OCI-LY7 (cell line): ENCODE measurements at regions not wholly inside any gene's neighbourhood (a gene's known extent, or its start where the extent isn't known, plus 50 kb on each side); places are given as distances from the start of the nearest gene placed in this dataset.
"Not testable (repeated sequence)": the region's sequence is repeated elsewhere in the genome, so short reads cannot be mapped to it uniquely, and the experiment has no call there.

Experiments
- BruUV-seq: library from RNA; stranded (reverse); fragments of 400-500 nt; replicated peaks from 2 replicates; lab custom pipeline; 2021; lab: Mats Ljungman, UMichigan
- CTCF ChIA-PET: fragments of 300-600 bp; sonication (Branson Sonifier 250); formaldehyde crosslinking; loops from one replicate; lab custom pipeline; 2022; ENCODE audit warnings: antibody characterized with exemption; ENCODE audit not compliant: unreplicated experiment; lab: Charles Lee
- POLR2A ChIA-PET: fragments of 300-600 bp; sonication (Branson Sonifier 250); formaldehyde crosslinking; loops from one replicate; lab custom pipeline; 2022; ENCODE audit warnings: antibody characterized with exemption; lab: Charles Lee
- DNase-seq: peaks from one replicate; pipeline ENCODE4 v3.0.0-alpha.2; 2015; ENCODE audit warnings: low spot score
- H2AFZ ChIP-seq: fragments of 200-600 bp; sonication (generic), shearing (Covaris generic); 2 replicates; pipeline ENCODE4 v1.6.1; 2014; ENCODE audit warnings: mild to moderate bottlenecking, antibody characterized with exemption, low read length, moderate library complexity
- H3K27ac ChIP-seq: fragments of 200-600 bp; sonication (generic); 2 replicates; pipeline ENCODE4 v1.5.1; 2014; ENCODE audit warnings: mixed run types, low read depth, mild to moderate bottlenecking, moderate library complexity, low read length, inconsistent platforms; ENCODE audit not compliant: poor library complexity, severe bottlenecking
- H3K36me3 ChIP-seq: fragments of 200-600 bp; sonication (generic); 2 replicates; pipeline ENCODE4 v1.6.1; 2014; ENCODE audit warnings: mild to moderate bottlenecking, antibody characterized with exemption, low read length, moderate library complexity, mixed read lengths; ENCODE audit not compliant: insufficient read depth
- H3K4me1 ChIP-seq: fragments of 200-600 bp; sonication (generic); 2 replicates; pipeline ENCODE4 v1.5.1; 2014; ENCODE audit warnings: mild to moderate bottlenecking, low read length; ENCODE audit not compliant: insufficient read depth, poor library complexity, severe bottlenecking
- H3K4me2 ChIP-seq: fragments of 200-600 bp; sonication (generic); 2 replicates; pipeline ENCODE4 v1.6.1; 2014; ENCODE audit warnings: mild to moderate bottlenecking, low read length
- H3K4me3 ChIP-seq: fragments of 200-600 bp; sonication (generic); 2 replicates; pipeline ENCODE4 v1.5.1; 2014; ENCODE audit warnings: mild to moderate bottlenecking, low read depth, low read length; ENCODE audit not compliant: poor library complexity, severe bottlenecking
- H3K79me2 ChIP-seq: fragments of 200-600 bp; sonication (generic); 2 replicates; pipeline ENCODE4 v1.6.1; 2016; ENCODE audit warnings: low read depth, mild to moderate bottlenecking, low read length, moderate library complexity, mixed read lengths; ENCODE audit not compliant: insufficient read depth
- H3K9me2 ChIP-seq: fragments of 200-600 bp; sonication (generic); 2 replicates; pipeline ENCODE4 v1.6.1; 2016; ENCODE audit warnings: mild to moderate bottlenecking, low read length, mixed read lengths; ENCODE audit not compliant: insufficient read depth
- H3K9me3 ChIP-seq: fragments of 200-600 bp; sonication (generic); 2 replicates; pipeline ENCODE4 v1.6.1; 2014; ENCODE audit warnings: mild to moderate bottlenecking, mixed run types, low read length, mixed read lengths
- H4K20me1 ChIP-seq: fragments of 200-600 bp; sonication (generic); 2 replicates; pipeline ENCODE4 v1.6.1; 2014; ENCODE audit warnings: mild to moderate bottlenecking, antibody characterized with exemption, low read length, moderate library complexity, mixed read lengths; ENCODE audit not compliant: insufficient read depth
- EZH2phosphoT487 ChIP-seq: fragments of 200-600 bp; sonication (generic); IDR thresholded peaks from 2 replicates; pipeline ENCODE4 v1.6.1; 2018; ENCODE audit warnings: low read depth, borderline replicate concordance, mild to moderate bottlenecking, mixed run types, antibody characterized with exemption, low read length, moderate library complexity, mixed read lengths
- intact Hi-C: fragments of 100-400 bp; cut with micrococcal nuclease; formaldehyde crosslinking; loops from one replicate; pipeline ENCODE4 v1.10.0; 2022; ENCODE audit not compliant: unreplicated experiment
- TF ChIP-seq, protein P1 (sequence below): fragments of 200-600 bp; sonication (generic); conservative IDR thresholded peaks from 2 replicates; pipeline ENCODE4 v1.5.1; 2014; ENCODE audit warnings: mild to moderate bottlenecking, antibody characterized with exemption, low read length, moderate library complexity, mixed read lengths

DNA sequence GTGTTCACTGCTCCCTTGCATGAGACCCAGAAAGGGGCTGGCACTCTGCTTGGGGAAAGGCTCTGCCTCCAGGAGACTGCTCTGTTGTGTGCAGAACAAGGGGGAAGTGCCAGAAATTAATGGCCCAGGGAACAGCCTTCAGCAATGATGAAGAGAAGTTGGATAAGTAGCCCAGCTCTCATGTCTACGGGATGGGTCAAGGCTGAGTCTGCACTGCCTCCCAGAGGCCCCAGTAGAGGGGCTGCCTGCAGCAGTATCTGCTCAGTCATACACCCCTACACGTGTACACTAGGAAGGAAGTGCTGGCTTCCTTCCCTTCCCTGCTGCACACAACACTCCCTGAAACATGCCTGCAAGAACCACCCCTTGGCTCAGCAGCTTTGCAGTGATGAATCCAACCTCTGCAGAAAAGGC is 54.6 kb upstream of the URI1 start:
- intact Hi-C loops = no loop called here
- CTCF ChIA-PET = no interaction called here
- Histone ChIP-seq H3K4me2 (no peak overlapping the region), H3K79me2 (no peaks in the 10 kb centered on the region), H3K36me3 (no peaks in the 10 kb centered on the region), H2AFZ (no peak overlapping the region), H3K9me2 (no peaks in the 10 kb centered on the region), H3K9me3 (no peaks in the 10 kb centered on the region), H3K4me3 (no peak overlapping the region), H3K27ac (no peak overlapping the region), H3K4me1 (no peaks in the 10 kb centered on the region), H4K20me1 (no peaks in the 10 kb centered on the region)
- POLR2A ChIA-PET = interaction anchor here (0.9 kb wide), 1 partner anchor 54 kb away, joined by 3 read pairs; no protein-coding TSS in a partner anchor
- BruUV-seq = no TSS peak
- no peak for TF ChIP-seq EZH2phosphoT487
- TF ChIP-seq, protein P1, sequence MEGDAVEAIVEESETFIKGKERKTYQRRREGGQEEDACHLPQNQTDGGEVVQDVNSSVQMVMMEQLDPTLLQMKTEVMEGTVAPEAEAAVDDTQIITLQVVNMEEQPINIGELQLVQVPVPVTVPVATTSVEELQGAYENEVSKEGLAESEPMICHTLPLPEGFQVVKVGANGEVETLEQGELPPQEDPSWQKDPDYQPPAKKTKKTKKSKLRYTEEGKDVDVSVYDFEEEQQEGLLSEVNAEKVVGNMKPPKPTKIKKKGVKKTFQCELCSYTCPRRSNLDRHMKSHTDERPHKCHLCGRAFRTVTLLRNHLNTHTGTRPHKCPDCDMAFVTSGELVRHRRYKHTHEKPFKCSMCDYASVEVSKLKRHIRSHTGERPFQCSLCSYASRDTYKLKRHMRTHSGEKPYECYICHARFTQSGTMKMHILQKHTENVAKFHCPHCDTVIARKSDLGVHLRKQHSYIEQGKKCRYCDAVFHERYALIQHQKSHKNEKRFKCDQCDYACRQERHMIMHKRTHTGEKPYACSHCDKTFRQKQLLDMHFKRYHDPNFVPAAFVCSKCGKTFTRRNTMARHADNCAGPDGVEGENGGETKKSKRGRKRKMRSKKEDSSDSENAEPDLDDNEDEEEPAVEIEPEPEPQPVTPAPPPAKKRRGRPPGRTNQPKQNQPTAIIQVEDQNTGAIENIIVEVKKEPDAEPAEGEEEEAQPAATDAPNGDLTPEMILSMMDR = 0 out of 2 replicates have a peak, but pooled peaks have one; percentile 18
- peak; percentile 22 for DNase-seq

DNA sequence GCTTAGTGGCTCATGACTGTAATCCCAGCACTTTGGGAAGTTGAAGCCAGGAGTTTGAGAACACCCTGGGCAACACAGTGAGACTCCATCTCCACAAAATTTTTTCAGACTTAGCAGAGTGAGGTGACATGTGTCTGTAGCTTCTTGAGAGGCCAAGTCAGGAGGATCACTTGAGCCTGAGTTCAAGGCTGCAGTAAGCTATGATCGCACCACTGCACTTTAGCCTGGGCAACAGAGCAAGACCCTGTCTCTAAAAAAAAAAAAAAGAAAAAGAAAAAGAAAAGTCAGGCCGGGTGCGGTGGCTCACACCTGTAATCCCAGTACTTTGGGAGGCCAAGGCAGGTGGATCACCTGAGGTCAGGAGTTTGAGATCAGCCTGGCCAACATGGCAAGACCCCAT is 54.0 kb upstream of the URI1 start:
- BruUV-seq, H2AFZ ChIP-seq: not testable (repeated sequence)

DNA sequence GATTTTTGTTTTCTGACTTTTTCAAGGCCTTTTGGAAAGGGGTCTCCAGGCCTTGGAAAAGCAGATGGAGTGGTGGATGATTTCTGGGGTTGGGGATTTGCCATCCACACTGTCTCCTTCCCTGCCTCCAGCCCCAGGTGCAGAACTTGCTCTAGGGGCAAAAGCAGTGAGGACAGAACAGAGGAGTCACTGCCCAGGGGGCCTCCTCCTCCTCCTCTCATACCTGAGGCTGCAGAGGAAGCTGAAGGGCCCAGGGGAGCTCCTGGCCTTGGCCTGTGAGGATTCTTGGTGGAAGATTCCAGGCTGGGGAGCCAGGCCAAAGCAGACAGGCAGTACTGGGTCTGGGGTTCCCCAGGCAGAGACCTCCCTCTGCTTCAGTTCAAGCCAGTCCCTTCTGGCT is 52.3 kb upstream of the URI1 start:
- ChIA-PET POLR2A (interaction anchor here (0.6 to 1.4 kb wide), 2 partner anchors 15 to 52 kb away, joined by 3 read pairs; partner anchors contain the start of gene URI1), CTCF (no interaction called here)
- no TSS peak for BruUV-seq
- Histone ChIP-seq H3K9me3 (no peaks in the 10 kb centered on the region), H4K20me1 (no peaks in the 10 kb centered on the region), H3K79me2 (no peaks in the 10 kb centered on the region), H3K9me2 (no peaks in the 10 kb centered on the region), H3K27ac (no peak overlapping the region), H3K36me3 (no peaks in the 10 kb centered on the region), H2AFZ (no peak overlapping the region), H3K4me3 (no peak overlapping the region), H3K4me2 (no peak overlapping the region), H3K4me1 (no peaks in the 10 kb centered on the region)
- TF ChIP-seq, protein P1 = no peak
- TF ChIP-seq EZH2phosphoT487 = no peak
- intact Hi-C loops = no loop called here
- no peak for DNase-seq

More for the DNA sequence above, 54.0 kb upstream of the URI1 start:
- CTCF ChIA-PET, H3K27ac ChIP-seq, H3K79me2 ChIP-seq, H3K9me3 ChIP-seq, H3K9me2 ChIP-seq, H4K20me1 ChIP-seq, H3K4me2 ChIP-seq, DNase-seq, H3K36me3 ChIP-seq, H3K4me1 ChIP-seq, H3K4me3 ChIP-seq, POLR2A ChIA-PET, intact Hi-C loops: not testable (repeated sequence)
